Panc1 (cell line): ENCODE measurements at regions not wholly inside any gene's neighbourhood (a gene's known extent, or its start where the extent isn't known, plus 50 kb on each side); places are given as distances from the start of the nearest gene placed in this dataset.

Experiments
- ATAC-seq: fragments of 200-7000 bp; cut with Tn5 transposase; 2 replicates; pipeline ENCODE4 v1.9.1; 2020; ENCODE audit warnings: mild to moderate bottlenecking, moderate library complexity
- BruUV-seq: library from RNA; stranded (reverse); fragments of 400-500 nt; replicated peaks from 2 replicates; lab custom pipeline; 2021; lab: Mats Ljungman, UMichigan
- CTCF ChIA-PET: fragments of 300-600 bp; sonication (Branson Sonifier 250); formaldehyde crosslinking; loops from one replicate; lab custom pipeline; 2022; ENCODE audit warnings: antibody characterized with exemption; lab: Charles Lee
- POLR2A ChIA-PET: fragments of 300-600 bp; sonication (Branson Sonifier 250); formaldehyde crosslinking; loops from one replicate; lab custom pipeline; 2022; ENCODE audit warnings: antibody characterized with exemption; lab: Charles Lee
- DNase-seq: peaks from one replicate; pipeline ENCODE4 v3.0.0-alpha.2; 2010; ENCODE audit warnings: low read depth, low spot score
- H3K27ac ChIP-seq: 2 replicates; pipeline ENCODE4 v1.5.1; 2011; ENCODE audit warnings: mild to moderate bottlenecking, low read length, inconsistent platforms
- H3K27me3 ChIP-seq: fragments of 200-500 bp; sonication (Bioruptor generic); 2 replicates; pipeline ENCODE4 v1.6.0; 2014; ENCODE audit warnings: low read length, inconsistent platforms; ENCODE audit not compliant: control insufficient read depth, insufficient read depth
- H3K36me3 ChIP-seq: fragments of 200-500 bp; sonication (Bioruptor generic); 2 replicates; pipeline ENCODE4 v1.5.1; 2014; ENCODE audit warnings: inconsistent platforms, mild to moderate bottlenecking, low read length, moderate library complexity; ENCODE audit not compliant: control insufficient read depth, insufficient read depth
- H3K4me1 ChIP-seq: 2 replicates; pipeline ENCODE4 v1.5.1; 2011; ENCODE audit warnings: inconsistent platforms, mild to moderate bottlenecking, low read length, moderate library complexity; ENCODE audit not compliant: control insufficient read depth, insufficient read depth
- H3K4me3 ChIP-seq, 2 experiments: 2 replicates each; pipeline ENCODE4 v1.5.1; 2011 to 2012; ENCODE audit warnings: low read depth in 2 of 2, low read length in 2 of 2, mild to moderate bottlenecking in 2 of 2, inconsistent platforms in 1 of 2, moderate library complexity in 1 of 2
- H3K9me3 ChIP-seq: fragments of 200-500 bp; sonication (Bioruptor generic); 2 replicates; pipeline ENCODE4 v1.5.1; 2014; ENCODE audit warnings: low read depth, mild to moderate bottlenecking, inconsistent platforms, low read length, moderate library complexity; ENCODE audit not compliant: control insufficient read depth, insufficient read depth
- POLR2AphosphoS5 ChIP-seq: IDR thresholded peaks from 2 replicates; pipeline ENCODE4 v1.6.1; 2012; ENCODE audit warnings: mild to moderate bottlenecking, low read depth, low read length, moderate library complexity
- REST ChIP-seq, 2 experiments: IDR thresholded peaks; 2 replicates each; pipeline ENCODE4 v1.6.1; 2011 to 2012; ENCODE audit warnings: low read depth in 2 of 2, control low read depth in 1 of 2, low read length in 1 of 2, mild to moderate bottlenecking in 1 of 2, moderate library complexity in 1 of 2; ENCODE audit not compliant: insufficient read depth in 1 of 2
- SIN3A ChIP-seq: IDR thresholded peaks from 2 replicates; pipeline ENCODE4 v1.6.1; 2012; ENCODE audit warnings: low read depth, mild to moderate bottlenecking, low read length, moderate library complexity, borderline replicate concordance; ENCODE audit not compliant: insufficient read depth
- TCF7L2 ChIP-seq: IDR thresholded peaks from 2 replicates; pipeline ENCODE4 v1.6.1; 2011; ENCODE audit warnings: mild to moderate bottlenecking, low read depth, low read length, inconsistent platforms
- in situ Hi-C: cut with HindIII; loops from 2 replicates; pipeline ENCODE4 v1.10.0; 2016; ENCODE audit warnings: low sequenced_read_pairs, low pct_unique_long_range_greater_than_20kb
- intact Hi-C: fragments of 100-400 bp; cut with micrococcal nuclease; formaldehyde crosslinking; loops from one replicate; pipeline ENCODE4 v1.10.0; 2022; ENCODE audit not compliant: unreplicated experiment
- TF ChIP-seq, protein P1 (sequence below): fragments of 450-650 bp; IDR thresholded peaks from 2 replicates; pipeline ENCODE4 v1.5.1; 2017; ENCODE audit warnings: mild to moderate bottlenecking

- Histone ChIP-seq H3K4me3 (no peak overlapping the region), H3K4me1 (no peaks in the 10 kb centered on the region), H3K36me3 (no peaks in the 10 kb centered on the region), H3K27ac (no peak overlapping the region), H3K27me3 (no peaks in the 10 kb centered on the region), H3K9me3 (no peaks in the 10 kb centered on the region)
- no peak for TF ChIP-seq POLR2AphosphoS5
- TF ChIP-seq REST (IDR thresholded peaks at IDR 0.05; ENCODE audit: insufficient read depth in 1 of 2, low read depth in 2 of 2, low read length in 1 of 2) = no peak
- TF ChIP-seq, protein P1, sequence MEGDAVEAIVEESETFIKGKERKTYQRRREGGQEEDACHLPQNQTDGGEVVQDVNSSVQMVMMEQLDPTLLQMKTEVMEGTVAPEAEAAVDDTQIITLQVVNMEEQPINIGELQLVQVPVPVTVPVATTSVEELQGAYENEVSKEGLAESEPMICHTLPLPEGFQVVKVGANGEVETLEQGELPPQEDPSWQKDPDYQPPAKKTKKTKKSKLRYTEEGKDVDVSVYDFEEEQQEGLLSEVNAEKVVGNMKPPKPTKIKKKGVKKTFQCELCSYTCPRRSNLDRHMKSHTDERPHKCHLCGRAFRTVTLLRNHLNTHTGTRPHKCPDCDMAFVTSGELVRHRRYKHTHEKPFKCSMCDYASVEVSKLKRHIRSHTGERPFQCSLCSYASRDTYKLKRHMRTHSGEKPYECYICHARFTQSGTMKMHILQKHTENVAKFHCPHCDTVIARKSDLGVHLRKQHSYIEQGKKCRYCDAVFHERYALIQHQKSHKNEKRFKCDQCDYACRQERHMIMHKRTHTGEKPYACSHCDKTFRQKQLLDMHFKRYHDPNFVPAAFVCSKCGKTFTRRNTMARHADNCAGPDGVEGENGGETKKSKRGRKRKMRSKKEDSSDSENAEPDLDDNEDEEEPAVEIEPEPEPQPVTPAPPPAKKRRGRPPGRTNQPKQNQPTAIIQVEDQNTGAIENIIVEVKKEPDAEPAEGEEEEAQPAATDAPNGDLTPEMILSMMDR = no peak
- no peak for TF ChIP-seq TCF7L2
- ChIA-PET POLR2A (no interaction called here), CTCF (no interaction called here)
- in situ Hi-C loops = no loop called here
- BruUV-seq = no TSS peak
- intact Hi-C loops = no loop called here
- ATAC-seq = no peak
- DNase-seq = no peak
These were observed 339.8 kb downstream of the TMEM121 start for GRCh38 chr14:105865904-105866840.

GRCh38 chr14:105866841-105867321 is 340.5 kb downstream of the TMEM121 start:
- Histone ChIP-seq H3K36me3 (no peaks in the 10 kb centered on the region), H3K27me3 (no peaks in the 10 kb centered on the region), H3K9me3 (no peaks in the 10 kb centered on the region), H3K4me1 (no peaks in the 10 kb centered on the region), H3K4me3 (no peak overlapping the region), H3K27ac (no peak overlapping the region)
- ATAC-seq (no peak), DNase-seq (no peak)
- ChIA-PET CTCF (no interaction called here), POLR2A (no interaction called here)
- BruUV-seq = no TSS peak
- TF ChIP-seq POLR2AphosphoS5 (no peak), REST (IDR thresholded peaks at IDR 0.05; ENCODE audit: insufficient read depth in 1 of 2, low read depth in 2 of 2, low read length in 1 of 2) (no peak), TCF7L2 (no peak), SIN3A (no peak)
- TF ChIP-seq, protein P1 = no peak
- in situ Hi-C loops (no loop called here), intact Hi-C loops (no loop called here)
